ENCODE measurements at regions not wholly inside any gene's neighbourhood (a gene's known extent, or its start where the extent isn't known, plus 50 kb on each side); places are given as distances from the start of the nearest gene placed in this dataset.

DNA sequence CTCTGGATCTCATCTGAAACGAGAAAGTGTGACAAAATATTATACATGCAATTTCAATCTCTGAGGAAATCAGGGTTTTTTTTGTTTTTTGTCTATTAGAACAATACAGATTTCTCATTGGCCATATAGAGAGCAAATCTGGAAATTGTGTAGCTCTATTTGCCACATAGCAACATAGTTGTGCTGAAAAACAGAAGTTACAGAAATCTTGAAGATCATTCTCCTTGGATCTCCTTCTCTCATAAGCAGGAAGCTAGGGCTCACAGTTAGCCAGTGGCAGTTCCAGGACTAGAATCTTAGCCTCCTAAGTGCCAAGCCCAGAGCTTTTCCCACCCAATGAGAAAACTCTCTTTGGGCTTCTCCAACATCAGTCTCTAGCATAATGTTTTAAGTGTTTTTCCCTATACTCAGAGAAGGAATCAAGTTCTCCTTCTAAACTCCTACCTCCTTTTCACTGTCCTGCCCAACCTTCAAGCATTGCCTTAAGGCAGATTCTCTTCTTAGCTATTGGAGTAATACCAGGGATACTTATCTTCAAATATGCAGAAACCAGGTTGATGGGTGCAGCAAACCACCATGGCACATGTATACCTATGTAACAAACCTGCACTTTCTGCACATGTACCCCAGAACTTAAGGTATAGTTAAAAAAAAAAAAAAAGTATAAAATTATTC, 211.6 kb downstream of the ALDH8A1 start:
- Histone ChIP-seq H3K4me3 (ENCODE audit: low read length) (no peak overlapping the region), H3K27me3 (ENCODE audit: control insufficient read depth, low read length) (peaks cover 30% of the 10 kb centered on the region), H3K9me3 (ENCODE audit: control insufficient read depth, insufficient read depth, low read length) (no peaks in the 10 kb centered on the region), H3K27ac (ENCODE audit: low read depth, low read length) (no peak overlapping the region), H3K36me3 (ENCODE audit: control insufficient read depth, low read length) (no peaks in the 10 kb centered on the region), H3F3A (ENCODE audit: control insufficient read depth, insufficient read depth) (no peaks in the 10 kb centered on the region), H3K79me2 (ENCODE audit: control insufficient read depth, low read length) (no peaks in the 10 kb centered on the region), H4K20me1 (ENCODE audit: control insufficient read depth, insufficient read depth, low read depth, low read length) (no peaks in the 10 kb centered on the region), H3K4me2 (ENCODE audit: low read length) (no peak overlapping the region), H3K4me1 (ENCODE audit: control insufficient read depth, low read length) (no peaks in the 10 kb centered on the region), H3K9me2 (replicated peaks; ENCODE audit: control insufficient read depth, low read length) (no peaks in the 10 kb centered on the region)
- TF ChIP-seq EZH2phosphoT487 (IDR thresholded peaks at IDR 0.05; ENCODE audit: borderline replicate concordance, low read length): no peak
- TF ChIP-seq, protein P1, sequence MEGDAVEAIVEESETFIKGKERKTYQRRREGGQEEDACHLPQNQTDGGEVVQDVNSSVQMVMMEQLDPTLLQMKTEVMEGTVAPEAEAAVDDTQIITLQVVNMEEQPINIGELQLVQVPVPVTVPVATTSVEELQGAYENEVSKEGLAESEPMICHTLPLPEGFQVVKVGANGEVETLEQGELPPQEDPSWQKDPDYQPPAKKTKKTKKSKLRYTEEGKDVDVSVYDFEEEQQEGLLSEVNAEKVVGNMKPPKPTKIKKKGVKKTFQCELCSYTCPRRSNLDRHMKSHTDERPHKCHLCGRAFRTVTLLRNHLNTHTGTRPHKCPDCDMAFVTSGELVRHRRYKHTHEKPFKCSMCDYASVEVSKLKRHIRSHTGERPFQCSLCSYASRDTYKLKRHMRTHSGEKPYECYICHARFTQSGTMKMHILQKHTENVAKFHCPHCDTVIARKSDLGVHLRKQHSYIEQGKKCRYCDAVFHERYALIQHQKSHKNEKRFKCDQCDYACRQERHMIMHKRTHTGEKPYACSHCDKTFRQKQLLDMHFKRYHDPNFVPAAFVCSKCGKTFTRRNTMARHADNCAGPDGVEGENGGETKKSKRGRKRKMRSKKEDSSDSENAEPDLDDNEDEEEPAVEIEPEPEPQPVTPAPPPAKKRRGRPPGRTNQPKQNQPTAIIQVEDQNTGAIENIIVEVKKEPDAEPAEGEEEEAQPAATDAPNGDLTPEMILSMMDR (IDR thresholded peaks at IDR 0.05; ENCODE audit: low read depth, low read length, poor library complexity, severe bottlenecking): no peak

DNA sequence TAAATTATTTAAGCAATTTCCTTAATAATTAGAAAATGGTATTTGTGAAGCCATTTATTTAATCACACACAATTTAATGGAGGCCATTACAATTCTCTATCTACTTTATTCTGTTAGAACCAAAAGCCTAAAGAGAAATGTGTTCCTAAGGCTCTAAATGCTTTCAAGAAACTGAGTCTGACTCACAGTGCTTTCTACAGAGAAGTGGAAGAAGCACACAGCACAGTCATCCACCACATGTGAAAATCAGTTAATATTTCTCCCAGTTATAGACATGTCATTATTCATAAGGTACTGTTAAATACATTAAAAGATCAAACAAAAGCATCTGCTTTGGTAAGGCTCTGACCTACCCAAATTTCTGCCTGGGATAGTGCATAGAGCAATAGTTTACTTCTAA, 214.4 kb downstream of the ALDH8A1 start:
- Histone ChIP-seq H3K36me3 (ENCODE audit: control insufficient read depth, low read length) (no peaks in the 10 kb centered on the region), H3F3A (ENCODE audit: control insufficient read depth, insufficient read depth) (no peaks in the 10 kb centered on the region), H3K4me3 (ENCODE audit: low read length) (no peak overlapping the region), H3K9me2 (replicated peaks; ENCODE audit: control insufficient read depth, low read length) (no peaks in the 10 kb centered on the region), H3K4me2 (ENCODE audit: low read length) (no peak overlapping the region), H3K27me3 (ENCODE audit: control insufficient read depth, low read length) (peaks cover 17% of the 10 kb centered on the region), H4K20me1 (ENCODE audit: control insufficient read depth, insufficient read depth, low read depth, low read length) (no peaks in the 10 kb centered on the region), H3K79me2 (ENCODE audit: control insufficient read depth, low read length) (no peaks in the 10 kb centered on the region), H3K9me3 (ENCODE audit: control insufficient read depth, insufficient read depth, low read length) (no peaks in the 10 kb centered on the region), H3K27ac (ENCODE audit: low read depth, low read length) (no peak overlapping the region), H3K4me1 (ENCODE audit: control insufficient read depth, low read length) (no peaks in the 10 kb centered on the region)
- TF ChIP-seq EZH2phosphoT487 (IDR thresholded peaks at IDR 0.05; ENCODE audit: borderline replicate concordance, low read length): no peak
- TF ChIP-seq, protein P1 (IDR thresholded peaks at IDR 0.05; ENCODE audit: low read depth, low read length, poor library complexity, severe bottlenecking): no peak

DNA sequence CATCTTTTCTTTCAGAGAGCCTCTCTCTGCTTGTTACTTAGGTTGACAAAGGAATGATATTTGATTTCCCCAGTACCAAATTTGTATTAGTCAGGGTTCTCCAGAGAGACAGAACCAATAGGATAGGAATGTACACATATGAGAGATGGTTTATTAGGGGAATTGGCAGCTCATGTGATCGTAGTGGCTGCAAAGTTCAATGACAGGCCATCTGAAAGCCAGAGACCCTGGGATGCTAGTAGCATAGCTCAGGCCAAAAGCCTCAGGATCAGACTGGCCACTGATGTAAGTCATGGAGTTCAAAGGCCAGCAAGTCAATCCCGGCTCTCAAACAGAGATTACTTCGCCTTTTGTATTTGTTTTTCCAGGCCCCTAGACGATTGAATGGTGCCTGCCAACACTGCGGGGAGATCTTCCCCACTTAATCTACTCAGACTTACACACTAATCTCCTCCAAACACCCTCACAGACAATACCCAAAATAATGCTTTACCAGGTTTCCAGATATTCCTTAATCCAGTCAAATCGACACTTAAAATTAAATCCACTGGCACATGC, 215.5 kb downstream of the ALDH8A1 start:
- H3K27ac ChIP-seq (ENCODE audit: low read depth, low read length): no peak overlapping the region
- no peak for TF ChIP-seq EZH2phosphoT487 (IDR thresholded peaks at IDR 0.05; ENCODE audit: borderline replicate concordance, low read length)
- no peak overlapping the region for H3K4me2 ChIP-seq (ENCODE audit: low read length)
- peaks cover 9% of the 10 kb centered on the region for H3K27me3 ChIP-seq (ENCODE audit: control insufficient read depth, low read length)
- H3K4me1 ChIP-seq (ENCODE audit: control insufficient read depth, low read length): no peaks in the 10 kb centered on the region
- no peaks in the 10 kb centered on the region for H4K20me1 ChIP-seq (ENCODE audit: control insufficient read depth, insufficient read depth, low read depth, low read length)
- no peaks in the 10 kb centered on the region for H3K36me3 ChIP-seq (ENCODE audit: control insufficient read depth, low read length)
- H3K4me3 ChIP-seq (ENCODE audit: low read length): no peak overlapping the region
- H3K79me2 ChIP-seq (ENCODE audit: control insufficient read depth, low read length): no peaks in the 10 kb centered on the region
- H3F3A ChIP-seq (ENCODE audit: control insufficient read depth, insufficient read depth): no peaks in the 10 kb centered on the region
- H3K9me2 ChIP-seq (replicated peaks; ENCODE audit: control insufficient read depth, low read length): no peaks in the 10 kb centered on the region
- H3K9me3 ChIP-seq (ENCODE audit: control insufficient read depth, insufficient read depth, low read length): no peaks in the 10 kb centered on the region

DNA sequence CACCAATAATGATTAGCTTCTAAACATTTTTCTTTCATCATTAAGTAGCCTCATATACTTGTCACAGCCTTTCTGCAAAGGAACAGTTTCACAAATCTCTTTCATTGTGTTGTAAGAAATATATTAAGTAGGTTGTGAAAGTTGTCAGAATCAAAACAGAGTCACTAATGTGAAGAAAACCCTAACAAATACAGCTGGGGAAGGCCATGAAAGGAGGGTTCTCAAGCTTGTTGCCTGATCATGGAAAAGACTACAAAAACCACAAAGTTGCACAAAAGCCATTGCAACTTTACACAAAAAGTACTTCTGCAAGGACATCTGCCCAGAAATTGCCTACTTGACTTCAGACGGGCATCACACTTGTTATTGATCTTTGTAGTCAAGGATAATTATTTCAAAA, 216.1 kb downstream of the ALDH8A1 start:
- no peaks in the 10 kb centered on the region for H3K4me1 ChIP-seq (ENCODE audit: control insufficient read depth, low read length)
- H4K20me1 ChIP-seq (ENCODE audit: control insufficient read depth, insufficient read depth, low read depth, low read length): no peaks in the 10 kb centered on the region
- H3K27ac ChIP-seq (ENCODE audit: low read depth, low read length): no peak overlapping the region
- no peaks in the 10 kb centered on the region for H3K9me3 ChIP-seq (ENCODE audit: control insufficient read depth, insufficient read depth, low read length)
- H3K27me3 ChIP-seq (ENCODE audit: control insufficient read depth, low read length): peaks cover 7% of the 10 kb centered on the region
- no peak overlapping the region for H3K4me2 ChIP-seq (ENCODE audit: low read length)
- no peaks in the 10 kb centered on the region for H3K36me3 ChIP-seq (ENCODE audit: control insufficient read depth, low read length)
- H3K9me2 ChIP-seq (replicated peaks; ENCODE audit: control insufficient read depth, low read length): no peaks in the 10 kb centered on the region
- H3K4me3 ChIP-seq (ENCODE audit: low read length): no peak overlapping the region
- no peak for TF ChIP-seq EZH2phosphoT487 (IDR thresholded peaks at IDR 0.05; ENCODE audit: borderline replicate concordance, low read length)
- TF ChIP-seq, protein P1 (IDR thresholded peaks at IDR 0.05; ENCODE audit: low read depth, low read length, poor library complexity, severe bottlenecking): no peak
- no peaks in the 10 kb centered on the region for H3F3A ChIP-seq (ENCODE audit: control insufficient read depth, insufficient read depth)
- no peaks in the 10 kb centered on the region for H3K79me2 ChIP-seq (ENCODE audit: control insufficient read depth, low read length)

All from DOHH2 (cell line).